ENCODE measurements at regions not wholly inside any gene's neighbourhood (a gene's known extent, or its start where the extent isn't known, plus 50 kb on each side); places are given as distances from the start of the nearest gene placed in this dataset.

GRCh38 chr16:86011532-86011931 lies 112.6 kb downstream of the IRF8 start:
- TF ChIP-seq CTCF (IDR thresholded peaks at IDR 0.05) (no peak), POLR2AphosphoS5 (IDR thresholded peaks at IDR 0.05) (no peak)
